H1 (cell line): ENCODE measurements at regions not wholly inside any gene's neighbourhood (a gene's known extent, or its start where the extent isn't known, plus 50 kb on each side); places are given as distances from the start of the nearest gene placed in this dataset.

Source experiments
- CTCF ChIA-PET: fragments of 300-600 bp; sonication (Branson Sonifier 250); formaldehyde crosslinking; loops from one replicate; lab custom pipeline; 2021; ENCODE audit not compliant: partially characterized antibody; lab: Charles Lee
- POLR2A ChIA-PET: fragments of 300-600 bp; sonication (Branson Sonifier 250); formaldehyde crosslinking; loops from one replicate; lab custom pipeline; 2021; ENCODE audit warnings: inconsistent platforms; ENCODE audit not compliant: partially characterized antibody; lab: Charles Lee
- DNase-seq, 2 experiments: peaks; one replicate each; pipeline versions ENCODE4 v3.0.0 to v3.0.0-alpha.2; 2010 to 2022; ENCODE audit warnings: low spot score in 2 of 2, low read depth in 1 of 2, mixed read lengths in 1 of 2
- FAIRE-seq: peaks from 2 replicates; lab custom pipeline; 2011; peaks lifted over from hg19 to GRCh38; lab: Jason Lieb, UNC
- H2AFZ ChIP-seq: 2 replicates; pipeline ENCODE4 v1.8.1; 2012; ENCODE audit warnings: low read length, inconsistent platforms
- H2AK5ac ChIP-seq: 2 replicates; pipeline ENCODE4 v1.6.1; 2013; ENCODE audit warnings: low read depth, low read length
- H2BK120ac ChIP-seq: replicated peaks from 2 replicates; pipeline ENCODE3; 2013; ENCODE audit warnings: low read depth, low read length, inconsistent platforms
- H2BK12ac ChIP-seq: 2 replicates; pipeline ENCODE4 v1.6.1; 2013; ENCODE audit warnings: low read depth, low read length
- H2BK15ac ChIP-seq: 2 replicates; pipeline ENCODE4 v1.6.1; 2013; ENCODE audit warnings: low read length
- H2BK20ac ChIP-seq: 2 replicates; pipeline ENCODE4 v1.6.1; 2013; ENCODE audit warnings: low read length
- H2BK5ac ChIP-seq: 2 replicates; pipeline ENCODE4 v1.6.1; 2013; ENCODE audit warnings: low read depth, low read length
- H3K14ac ChIP-seq: 2 replicates; pipeline ENCODE4 v1.6.1; 2013; ENCODE audit warnings: inconsistent platforms; ENCODE audit not compliant: insufficient read length
- H3K18ac ChIP-seq: 2 replicates; pipeline ENCODE4 v1.6.1; 2013; ENCODE audit warnings: low read length; ENCODE audit errors: extremely low read depth
- H3K23ac ChIP-seq: 2 replicates; pipeline ENCODE4 v1.6.1; 2013; ENCODE audit warnings: inconsistent platforms; ENCODE audit not compliant: insufficient read length
- H3K23me2 ChIP-seq: 2 replicates; pipeline ENCODE4 v1.6.1; 2013; ENCODE audit warnings: low read depth, low read length
- H3K27ac ChIP-seq: 2 replicates; pipeline ENCODE4 v1.6.1; 2011; ENCODE audit warnings: low read depth, low read length, inconsistent platforms
- H3K27me3 ChIP-seq, 4 experiments: replicated peaks in 1 of 4; 1 replicate in 1 of 4; 2 replicates in 3 of 4; pipeline versions ENCODE4 v1.6.1 to v1.8.1; 2011 to 2013; ENCODE audit warnings: low read length in 3 of 4, mild to moderate bottlenecking in 3 of 4, inconsistent platforms in 2 of 4, mixed read lengths in 2 of 4, moderate library complexity in 1 of 4; ENCODE audit not compliant: control insufficient read depth in 3 of 4, insufficient read depth in 3 of 4; ENCODE audit errors: extremely low read depth in 1 of 4
- H3K36me3 ChIP-seq, 4 experiments: 2 replicates each; pipeline versions ENCODE4 v1.6.1 to v1.8.1; 2011 to 2013; ENCODE audit warnings: mild to moderate bottlenecking in 4 of 4, low read length in 3 of 4, moderate library complexity in 2 of 4, control low read depth in 1 of 4, inconsistent platforms in 1 of 4; ENCODE audit not compliant: insufficient read depth in 4 of 4, control insufficient read depth in 2 of 4
- H3K4ac ChIP-seq: replicated peaks from 2 replicates; pipeline ENCODE3; 2013; ENCODE audit warnings: low read length, low read depth, mixed read lengths, inconsistent platforms; ENCODE audit not compliant: insufficient read length
- H3K4me1 ChIP-seq, 4 experiments: replicated peaks in 1 of 4; 1 replicate in 1 of 4; 2 replicates in 3 of 4; pipeline versions ENCODE4 v1.6.1 to v1.8.1; 2011 to 2013; ENCODE audit warnings: low read length in 3 of 4, inconsistent platforms in 2 of 4, mixed read lengths in 1 of 4; ENCODE audit not compliant: insufficient read depth in 4 of 4, control insufficient read depth in 3 of 4
- H3K4me2 ChIP-seq, 2 experiments: 2 replicates each; pipeline versions ENCODE4 v1.6.1 to v1.8.1; 2011 to 2013; ENCODE audit warnings: low read depth in 2 of 2, low read length in 2 of 2, control low read depth in 1 of 2, inconsistent platforms in 1 of 2, mild to moderate bottlenecking in 1 of 2; ENCODE audit not compliant: insufficient read depth in 1 of 2
- H3K4me3 ChIP-seq, 4 experiments: fragments of 200-600, 300-600 bp in 1 of 4; sonication (generic), shearing (Covaris generic), sonication (Bioruptor Twin) in 1 of 4; 2 replicates each; pipeline versions ENCODE4 v1.5.1 to v1.8.1; 2011 to 2016; ENCODE audit warnings: low read length in 4 of 4, low read depth in 3 of 4, control low read depth in 2 of 4, inconsistent platforms in 2 of 4, mild to moderate bottlenecking in 2 of 4, mixed read lengths in 1 of 4, moderate library complexity in 1 of 4; ENCODE audit not compliant: insufficient read depth in 2 of 4; ENCODE audit errors: extremely low read depth in 1 of 4
- H3K56ac ChIP-seq: replicated peaks from 2 replicates; pipeline ENCODE3; 2013; ENCODE audit warnings: low read depth, mild to moderate bottlenecking, mixed read lengths, low read length, inconsistent platforms; ENCODE audit not compliant: insufficient read length
- H3K79me1 ChIP-seq: 2 replicates; pipeline ENCODE4 v1.6.1; 2013; ENCODE audit warnings: low read depth, low read length, control low read depth
- H3K79me2 ChIP-seq, 2 experiments: 2 replicates each; pipeline versions ENCODE4 v1.6.1 to v1.8.1; 2012 to 2013; ENCODE audit warnings: low read length in 2 of 2, mild to moderate bottlenecking in 2 of 2, inconsistent platforms in 1 of 2; ENCODE audit not compliant: insufficient read depth in 2 of 2, control insufficient read depth in 1 of 2
- H3K9ac ChIP-seq, 4 experiments: replicated peaks in 1 of 4; 1 replicate in 1 of 4; 2 replicates in 3 of 4; pipeline versions ENCODE4 v1.6.1 to v1.8.1; 2011 to 2013; ENCODE audit warnings: low read depth in 3 of 4, low read length in 3 of 4, control low read depth in 2 of 4, mild to moderate bottlenecking in 2 of 4, moderate library complexity in 2 of 4, inconsistent platforms in 1 of 4; ENCODE audit errors: extremely low read depth in 1 of 4
- H3K9me3 ChIP-seq, 2 experiments: 2 replicates each; pipeline versions ENCODE4 v1.6.1 to v1.8.1; 2012 to 2013; ENCODE audit warnings: mild to moderate bottlenecking in 2 of 2, moderate library complexity in 2 of 2, control low read depth in 1 of 2, inconsistent platforms in 1 of 2, low read depth in 1 of 2, low read length in 1 of 2, mixed read lengths in 1 of 2; ENCODE audit not compliant: insufficient read depth in 2 of 2
- H4K20me1 ChIP-seq, 2 experiments: replicated peaks in 1 of 2; 2 replicates each; pipeline versions ENCODE3 to v1.8.1; 2011 to 2013; ENCODE audit warnings: inconsistent platforms in 2 of 2, low read length in 2 of 2, mild to moderate bottlenecking in 1 of 2; ENCODE audit not compliant: insufficient read depth in 2 of 2, control insufficient read depth in 1 of 2
- H4K5ac ChIP-seq: 2 replicates; pipeline ENCODE4 v1.6.1; 2013; ENCODE audit warnings: low read length, low read depth, mixed read lengths, inconsistent platforms; ENCODE audit not compliant: insufficient read length
- H4K8ac ChIP-seq: 2 replicates; pipeline ENCODE4 v1.8.0; 2013; ENCODE audit warnings: mild to moderate bottlenecking, moderate library complexity, low read length, inconsistent platforms; ENCODE audit not compliant: insufficient read depth; ENCODE audit errors: extremely low read depth
- H4K91ac ChIP-seq: replicated peaks from 2 replicates; pipeline ENCODE3; 2013; ENCODE audit warnings: low read length, mixed read lengths, inconsistent platforms; ENCODE audit not compliant: insufficient read length
- KDM4A ChIP-seq: IDR thresholded peaks from one replicate; pipeline ENCODE4 v1.7.1; 2012; ENCODE audit warnings: low read depth, mild to moderate bottlenecking, moderate library complexity, low read length, inconsistent platforms; ENCODE audit not compliant: severe bottlenecking
- NANOG ChIP-seq: IDR thresholded peaks from 2 replicates; pipeline ENCODE4 v1.6.1; 2011; ENCODE audit warnings: low read length, low read depth, mild to moderate bottlenecking, inconsistent platforms; ENCODE audit not compliant: insufficient read depth, poor library complexity, severe bottlenecking
- SIN3A ChIP-seq, 2 experiments: IDR thresholded peaks in 1 of 2; conservative IDR thresholded peaks in 1 of 2; 2 replicates each; pipeline ENCODE4 v1.6.1; 2011 to 2012; ENCODE audit warnings: low read length in 2 of 2, improper control_type of control experiment in 1 of 2, low read depth in 1 of 2, mild to moderate bottlenecking in 1 of 2
- WGBS, 2 experiments: shearing (Covaris generic) in 1 of 2; methylation state at CpG; one replicate each; pipeline versions ENCODE4 v1.1.6 to v1.1.7; 2013 to 2015; ENCODE audit warnings: low lambda C conversion rate in 2 of 2, mixed read lengths in 2 of 2, inconsistent platforms in 1 of 2, low coverage in 1 of 2, missing lambda C conversion rate in 1 of 2; ENCODE audit not compliant: insufficient replicate concordance in 2 of 2, insufficient coverage in 1 of 2, insufficient read length in 1 of 2; ENCODE audit errors: extremely low coverage in 1 of 2, missing lambda C conversion rate in 1 of 2; 5-methylcytosine and 5-hydroxymethylcytosine counted together

- Histone ChIP-seq H4K91ac (no peak overlapping the region), H3K4me2 (no peak overlapping the region), H4K20me1 (no peaks in the 10 kb centered on the region), H3K9me3 (no peaks in the 10 kb centered on the region), H3K23ac (no peak overlapping the region), H3K9ac (no peak overlapping the region), H3K36me3 (peaks cover 2 to 6% (median 2%) of the 10 kb centered on the region in 4 experiments; a peak in 5 of 8 replicates), H2BK5ac (no peak overlapping the region), H3K4me3 (no peak overlapping the region), H3K14ac (no peak overlapping the region), H3K27me3 (no peaks in the 10 kb centered on the region), H3K27ac (no peak overlapping the region), H2BK20ac (no peak overlapping the region), H4K8ac (no peak overlapping the region)
- DNase-seq: no peak
- CTCF ChIA-PET: no interaction called here
- POLR2A ChIA-PET: no interaction called here
- TF ChIP-seq SIN3A (conservative IDR thresholded peaks at IDR 0.05 in 1 of 2, IDR thresholded peaks at IDR 0.05 in 1 of 2; ENCODE audit: low read depth in 1 of 2, low read length in 2 of 2) (no peak), NANOG (no peak), KDM4A (no peak)
- TF ChIP-seq, all 59 proteins: peak for 0
- no peak overlapping the region for H2AFZ ChIP-seq
- H3K56ac ChIP-seq: no peak overlapping the region
- no peak overlapping the region for H2BK15ac ChIP-seq
- no peak overlapping the region for H3K4ac ChIP-seq
- H3K23me2 ChIP-seq: no peaks in the 10 kb centered on the region; the same call in 1 of the 2 replicates
- H3K18ac ChIP-seq: no peak overlapping the region
- H3K79me1 ChIP-seq: no peaks in the 10 kb centered on the region
- no peak for FAIRE-seq
- no peak overlapping the region for H2BK120ac ChIP-seq
- WGBS, 2 experiments: 88% methylated on average over 2 of the region's 2 CpGs; no CpG with 5 or more reads in 1 of the 2 experiments
- H2BK12ac ChIP-seq: no peak overlapping the region
- no peaks in the 10 kb centered on the region for H3K4me1 ChIP-seq
- no peaks in the 10 kb centered on the region for H3K79me2 ChIP-seq
- H4K5ac ChIP-seq: no peak overlapping the region
- no peak overlapping the region for H2AK5ac ChIP-seq
Observed at GRCh38 chr9:23636199-23636598, 189.8 kb downstream of the ELAVL2 start.
